ENCODE measurements at regions not wholly inside any gene's neighbourhood (a gene's known extent, or its start where the extent isn't known, plus 50 kb on each side); places are given as distances from the start of the nearest gene placed in this dataset.

GRCh38 chr7:68984306-68984705, 614.0 kb upstream of the AUTS2 start:
- Histone ChIP-seq H3K27me3 (no peaks in the 10 kb centered on the region), H3K4me1 (no peaks in the 10 kb centered on the region), H3K9me3 (no peaks in the 10 kb centered on the region), H3K27ac (no peak overlapping the region), H3K4me3 (no peak overlapping the region), H3K36me3 (no peaks in the 10 kb centered on the region), H3K9ac (ENCODE audit: low read depth in 2 of 2, low read length in 2 of 2) (no peak overlapping the region)
- DNase-seq = no peak
- TF ChIP-seq CTCF (IDR thresholded peaks at IDR 0.05) = no peak
- intact Hi-C loops (cut with DNase I) = no loop called here

DNA sequence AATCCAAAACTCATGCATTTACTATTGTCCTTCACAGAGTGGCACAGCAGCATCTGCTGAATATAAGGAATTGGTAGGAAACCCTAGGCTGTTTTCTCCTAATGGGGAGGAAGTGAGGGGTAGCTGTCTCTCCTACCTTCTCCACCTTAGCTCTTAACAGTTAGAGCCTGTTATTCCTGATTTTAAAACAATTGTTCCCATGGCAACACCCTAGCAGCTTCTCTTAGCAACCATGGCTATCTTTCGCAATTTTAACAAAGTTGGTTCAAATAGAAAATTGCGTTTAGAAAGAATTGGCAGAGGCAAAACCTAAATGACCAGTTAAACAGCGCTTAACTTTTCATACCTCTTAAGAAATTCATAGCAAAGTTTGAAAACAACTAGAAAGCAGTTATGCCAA, 603.4 kb upstream of the AUTS2 start:
- no peaks in the 10 kb centered on the region for H3K27me3 ChIP-seq
- no peak overlapping the region for H3K27ac ChIP-seq
- H3K4me3 ChIP-seq = no peak overlapping the region
- no peaks in the 10 kb centered on the region for H3K36me3 ChIP-seq
- DNase-seq = no peak
- no peak overlapping the region for H3K9ac ChIP-seq (ENCODE audit: low read depth in 2 of 2, low read length in 2 of 2)
- no peaks in the 10 kb centered on the region for H3K4me1 ChIP-seq
- H3K9me3 ChIP-seq = no peaks in the 10 kb centered on the region
- TF ChIP-seq CTCF (IDR thresholded peaks at IDR 0.05) = no peak
- intact Hi-C loops (cut with DNase I) = no loop called here

DNA sequence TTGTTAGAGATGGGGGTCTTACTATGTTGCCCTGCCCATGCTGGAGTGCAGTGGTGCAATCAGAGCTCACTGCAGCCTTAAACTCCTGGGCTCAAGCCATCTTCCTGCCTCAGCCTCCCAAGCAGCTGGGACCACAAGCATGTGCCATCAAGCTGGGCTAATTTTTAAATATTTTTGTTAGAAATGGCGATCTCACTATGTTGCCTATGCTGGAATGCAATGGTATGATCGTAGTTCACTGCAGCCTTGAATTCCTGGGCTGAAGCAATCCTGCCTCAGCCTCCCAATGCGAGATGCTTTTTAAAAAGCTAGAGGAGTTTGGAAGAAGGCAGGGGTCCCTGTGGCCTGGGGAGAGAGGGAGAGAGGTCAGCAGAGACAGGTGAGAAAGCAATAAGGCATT, 600.1 kb upstream of the AUTS2 start:
- no peak overlapping the region for H3K4me3 ChIP-seq
- TF ChIP-seq CTCF (IDR thresholded peaks at IDR 0.05) = no peak
- H3K9me3 ChIP-seq = no peaks in the 10 kb centered on the region
- no peak overlapping the region for H3K27ac ChIP-seq
- no peaks in the 10 kb centered on the region for H3K27me3 ChIP-seq
- no peaks in the 10 kb centered on the region for H3K4me1 ChIP-seq
- no peak overlapping the region for H3K9ac ChIP-seq (ENCODE audit: low read depth in 2 of 2, low read length in 2 of 2)
- H3K36me3 ChIP-seq = no peaks in the 10 kb centered on the region
- intact Hi-C loops (cut with DNase I) = no loop called here
- DNase-seq = no peak

DNA sequence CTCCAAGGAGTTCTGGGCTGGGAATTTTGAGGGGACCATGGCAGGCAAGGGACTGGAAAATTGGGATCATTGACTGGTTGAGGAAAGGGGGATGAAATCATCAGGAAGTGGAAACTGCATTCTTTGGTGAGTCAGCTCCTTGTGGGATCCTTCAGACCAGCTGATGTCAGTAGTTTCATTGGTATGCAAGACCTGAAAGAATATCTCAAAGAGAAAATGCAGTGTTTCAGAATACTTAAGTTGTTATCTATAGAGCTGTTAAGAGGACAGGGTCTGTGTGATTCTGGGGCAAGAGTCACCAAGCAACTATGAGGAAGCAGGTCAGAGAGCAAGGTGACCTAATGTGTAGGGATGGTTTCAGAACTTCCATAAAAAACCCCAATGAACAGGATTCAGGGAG, 595.9 kb upstream of the AUTS2 start:
- Histone ChIP-seq H3K27me3 (no peaks in the 10 kb centered on the region), H3K36me3 (no peaks in the 10 kb centered on the region)

DNA sequence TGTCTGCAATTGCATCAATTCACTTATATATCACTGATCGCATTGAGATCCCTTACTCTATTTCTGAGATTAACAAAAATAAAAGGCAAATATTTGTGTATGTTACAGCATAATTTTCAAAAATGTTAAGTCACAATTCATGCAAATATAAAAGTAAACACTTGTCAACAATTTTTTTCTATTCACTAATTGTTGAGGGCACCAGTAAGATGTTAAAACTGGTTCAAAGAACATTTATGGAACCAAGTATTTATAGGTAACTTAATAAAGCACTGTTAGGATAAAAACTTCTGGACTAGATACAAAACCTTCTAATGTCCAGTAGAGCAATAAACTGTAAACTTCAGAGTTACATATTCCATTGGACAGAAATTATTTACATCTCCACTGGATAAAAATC, 586.1 kb upstream of the AUTS2 start:
- Histone ChIP-seq H3K4me3 (no peak overlapping the region), H3K36me3 (no peaks in the 10 kb centered on the region), H3K4me1 (no peaks in the 10 kb centered on the region), H3K27me3 (no peaks in the 10 kb centered on the region), H3K27ac (no peak overlapping the region), H3K9me3 (no peaks in the 10 kb centered on the region), H3K9ac (ENCODE audit: low read depth in 2 of 2, low read length in 2 of 2) (no peak overlapping the region)
- TF ChIP-seq CTCF (IDR thresholded peaks at IDR 0.05) = no peak
- DNase-seq = no peak
- intact Hi-C loops (cut with DNase I) = no loop called here

More for the DNA sequence above, 595.9 kb upstream of the AUTS2 start:
- Histone ChIP-seq H3K4me1 (no peaks in the 10 kb centered on the region), H3K9me3 (no peaks in the 10 kb centered on the region), H3K4me3 (no peak overlapping the region), H3K27ac (no peak overlapping the region), H3K9ac (ENCODE audit: low read depth in 2 of 2, low read length in 2 of 2) (no peak overlapping the region)
- no peak for DNase-seq
- TF ChIP-seq CTCF (IDR thresholded peaks at IDR 0.05) = no peak
- intact Hi-C loops (cut with DNase I) = no loop called here

- H3K9me3 ChIP-seq = no peaks in the 10 kb centered on the region
- H3K36me3 ChIP-seq = no peaks in the 10 kb centered on the region
- no peak for DNase-seq
- H3K4me1 ChIP-seq = no peaks in the 10 kb centered on the region
- intact Hi-C loops (cut with DNase I) = no loop called here
- H3K27me3 ChIP-seq = no peaks in the 10 kb centered on the region
- no peak overlapping the region for H3K27ac ChIP-seq
- no peak for TF ChIP-seq CTCF (IDR thresholded peaks at IDR 0.05)
- H3K9ac ChIP-seq (ENCODE audit: low read depth in 2 of 2, low read length in 2 of 2) = no peak overlapping the region
- no peak overlapping the region for H3K4me3 ChIP-seq
These were observed 581.1 kb upstream of the AUTS2 start for GRCh38 chr7:69017208-69017607.

Measured in colonic mucosa (tissue), 4 donors.